Right lobe of liver (tissue), 4 donors: ENCODE measurements at regions not wholly inside any gene's neighbourhood (a gene's known extent, or its start where the extent isn't known, plus 50 kb on each side); places are given as distances from the start of the nearest gene placed in this dataset.

ENCODE experiments used
- POLR2A ChIP-seq: fragments of 450-650 bp; IDR thresholded peaks from one replicate; pipeline ENCODE4 v1.6.1; 2017; ENCODE audit warnings: antibody characterized with exemption, mild to moderate bottlenecking
- TF ChIP-seq, protein P1 (sequence below), 4 donors: fragments of 200-600 bp in 3 of 4; fragments of 450-650 bp in 1 of 4; IDR thresholded peaks; one replicate each; pipeline versions ENCODE4 v1.5.1 to v1.8.0; 2016 to 2022; ENCODE audit warnings: antibody characterized with exemption in 4 of 4, mild to moderate bottlenecking in 2 of 4
- donor health status: DM: no; HTN: no; CAD: no.
- donor health status: DM: no; HTN: no; CAD: no.
- donor health status: DM: no; HTN: yes; CAD: no.

DNA sequence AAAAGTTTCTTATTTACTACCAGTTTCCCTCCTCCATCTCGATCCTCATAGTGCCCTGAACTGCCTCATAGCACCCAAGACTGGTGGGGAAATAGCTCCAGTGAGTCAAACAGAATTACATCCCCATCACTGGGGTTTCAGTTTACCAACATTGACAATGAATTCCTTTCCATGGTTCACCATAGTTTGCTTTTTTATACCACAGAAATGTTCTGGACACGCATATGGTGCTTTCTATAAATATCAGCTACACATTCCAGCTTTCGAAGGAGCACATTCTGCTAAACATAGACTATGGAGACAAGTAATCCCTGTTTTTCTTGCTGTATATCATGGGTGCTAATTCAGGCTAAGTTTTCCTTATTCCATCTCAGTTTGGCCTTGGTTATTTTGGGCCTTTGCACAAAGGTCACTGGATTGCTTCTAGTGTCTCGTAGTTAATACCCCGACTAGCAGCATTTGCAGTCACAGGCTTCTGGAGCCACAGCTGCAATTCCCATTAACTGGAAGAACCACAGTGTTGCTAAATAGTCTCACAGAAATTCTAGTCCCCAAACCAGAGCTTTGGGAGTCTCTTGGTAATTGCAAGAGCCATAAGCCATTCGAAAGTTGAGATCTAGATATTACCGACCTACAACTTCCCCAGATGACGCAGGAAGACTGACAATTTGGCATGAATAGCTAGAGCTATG is 53.4 kb upstream of the TRPC3 start:
- TF ChIP-seq, protein P1, sequence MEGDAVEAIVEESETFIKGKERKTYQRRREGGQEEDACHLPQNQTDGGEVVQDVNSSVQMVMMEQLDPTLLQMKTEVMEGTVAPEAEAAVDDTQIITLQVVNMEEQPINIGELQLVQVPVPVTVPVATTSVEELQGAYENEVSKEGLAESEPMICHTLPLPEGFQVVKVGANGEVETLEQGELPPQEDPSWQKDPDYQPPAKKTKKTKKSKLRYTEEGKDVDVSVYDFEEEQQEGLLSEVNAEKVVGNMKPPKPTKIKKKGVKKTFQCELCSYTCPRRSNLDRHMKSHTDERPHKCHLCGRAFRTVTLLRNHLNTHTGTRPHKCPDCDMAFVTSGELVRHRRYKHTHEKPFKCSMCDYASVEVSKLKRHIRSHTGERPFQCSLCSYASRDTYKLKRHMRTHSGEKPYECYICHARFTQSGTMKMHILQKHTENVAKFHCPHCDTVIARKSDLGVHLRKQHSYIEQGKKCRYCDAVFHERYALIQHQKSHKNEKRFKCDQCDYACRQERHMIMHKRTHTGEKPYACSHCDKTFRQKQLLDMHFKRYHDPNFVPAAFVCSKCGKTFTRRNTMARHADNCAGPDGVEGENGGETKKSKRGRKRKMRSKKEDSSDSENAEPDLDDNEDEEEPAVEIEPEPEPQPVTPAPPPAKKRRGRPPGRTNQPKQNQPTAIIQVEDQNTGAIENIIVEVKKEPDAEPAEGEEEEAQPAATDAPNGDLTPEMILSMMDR (IDR thresholded peaks at IDR 0.05): no peak
- TF ChIP-seq POLR2A: no peak
